OCI-LY7 (cell line): ENCODE measurements at regions not wholly inside any gene's neighbourhood (a gene's known extent, or its start where the extent isn't known, plus 50 kb on each side); places are given as distances from the start of the nearest gene placed in this dataset.

Experiments
- BruUV-seq: library from RNA; stranded (reverse); fragments of 400-500 nt; replicated peaks from 2 replicates; lab custom pipeline; 2021; lab: Mats Ljungman, UMichigan
- CTCF ChIA-PET: fragments of 300-600 bp; sonication (Branson Sonifier 250); formaldehyde crosslinking; loops from one replicate; lab custom pipeline; 2022; ENCODE audit warnings: antibody characterized with exemption; ENCODE audit not compliant: unreplicated experiment; lab: Charles Lee
- POLR2A ChIA-PET: fragments of 300-600 bp; sonication (Branson Sonifier 250); formaldehyde crosslinking; loops from one replicate; lab custom pipeline; 2022; ENCODE audit warnings: antibody characterized with exemption; lab: Charles Lee
- DNase-seq: peaks from one replicate; pipeline ENCODE4 v3.0.0-alpha.2; 2015; ENCODE audit warnings: low spot score
- H2AFZ ChIP-seq: fragments of 200-600 bp; sonication (generic), shearing (Covaris generic); 2 replicates; pipeline ENCODE4 v1.6.1; 2014; ENCODE audit warnings: mild to moderate bottlenecking, antibody characterized with exemption, low read length, moderate library complexity
- H3K27ac ChIP-seq: fragments of 200-600 bp; sonication (generic); 2 replicates; pipeline ENCODE4 v1.5.1; 2014; ENCODE audit warnings: mixed run types, low read depth, mild to moderate bottlenecking, moderate library complexity, low read length, inconsistent platforms; ENCODE audit not compliant: poor library complexity, severe bottlenecking
- H3K36me3 ChIP-seq: fragments of 200-600 bp; sonication (generic); 2 replicates; pipeline ENCODE4 v1.6.1; 2014; ENCODE audit warnings: mild to moderate bottlenecking, antibody characterized with exemption, low read length, moderate library complexity, mixed read lengths; ENCODE audit not compliant: insufficient read depth
- H3K4me1 ChIP-seq: fragments of 200-600 bp; sonication (generic); 2 replicates; pipeline ENCODE4 v1.5.1; 2014; ENCODE audit warnings: mild to moderate bottlenecking, low read length; ENCODE audit not compliant: insufficient read depth, poor library complexity, severe bottlenecking
- H3K4me2 ChIP-seq: fragments of 200-600 bp; sonication (generic); 2 replicates; pipeline ENCODE4 v1.6.1; 2014; ENCODE audit warnings: mild to moderate bottlenecking, low read length
- H3K4me3 ChIP-seq: fragments of 200-600 bp; sonication (generic); 2 replicates; pipeline ENCODE4 v1.5.1; 2014; ENCODE audit warnings: mild to moderate bottlenecking, low read depth, low read length; ENCODE audit not compliant: poor library complexity, severe bottlenecking
- H3K79me2 ChIP-seq: fragments of 200-600 bp; sonication (generic); 2 replicates; pipeline ENCODE4 v1.6.1; 2016; ENCODE audit warnings: low read depth, mild to moderate bottlenecking, low read length, moderate library complexity, mixed read lengths; ENCODE audit not compliant: insufficient read depth
- H3K9me2 ChIP-seq: fragments of 200-600 bp; sonication (generic); 2 replicates; pipeline ENCODE4 v1.6.1; 2016; ENCODE audit warnings: mild to moderate bottlenecking, low read length, mixed read lengths; ENCODE audit not compliant: insufficient read depth
- H3K9me3 ChIP-seq: fragments of 200-600 bp; sonication (generic); 2 replicates; pipeline ENCODE4 v1.6.1; 2014; ENCODE audit warnings: mild to moderate bottlenecking, mixed run types, low read length, mixed read lengths
- H4K20me1 ChIP-seq: fragments of 200-600 bp; sonication (generic); 2 replicates; pipeline ENCODE4 v1.6.1; 2014; ENCODE audit warnings: mild to moderate bottlenecking, antibody characterized with exemption, low read length, moderate library complexity, mixed read lengths; ENCODE audit not compliant: insufficient read depth
- CTCF ChIP-seq: fragments of 200-600 bp; sonication (generic); conservative IDR thresholded peaks from 2 replicates; pipeline ENCODE4 v1.5.1; 2014; ENCODE audit warnings: mild to moderate bottlenecking, antibody characterized with exemption, low read length, moderate library complexity, mixed read lengths
- EZH2phosphoT487 ChIP-seq: fragments of 200-600 bp; sonication (generic); IDR thresholded peaks from 2 replicates; pipeline ENCODE4 v1.6.1; 2018; ENCODE audit warnings: low read depth, borderline replicate concordance, mild to moderate bottlenecking, mixed run types, antibody characterized with exemption, low read length, moderate library complexity, mixed read lengths
- intact Hi-C: fragments of 100-400 bp; cut with micrococcal nuclease; formaldehyde crosslinking; loops from one replicate; pipeline ENCODE4 v1.10.0; 2022; ENCODE audit not compliant: unreplicated experiment

DNA sequence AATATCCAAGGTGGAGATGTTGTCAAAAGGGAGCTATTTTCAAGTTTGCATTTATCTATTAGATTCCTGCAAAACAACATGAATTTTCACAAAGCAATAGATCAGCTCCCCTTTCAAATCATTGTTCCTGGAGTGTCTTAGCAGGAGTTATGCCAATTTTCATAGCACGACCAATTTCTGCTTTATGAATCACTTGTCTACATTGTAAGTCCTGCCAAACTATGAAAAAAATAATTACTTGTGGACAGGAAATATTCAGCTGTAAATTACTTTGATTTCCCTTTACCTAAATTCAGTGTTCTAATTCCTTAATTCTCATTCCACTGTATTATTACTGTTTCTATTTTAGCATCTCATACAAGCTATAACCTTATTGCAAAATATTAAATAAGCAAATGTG lies 1289.6 kb downstream of the NSUN3 start:
- Histone ChIP-seq H3K36me3 (no peaks in the 10 kb centered on the region), H3K9me3 (no peaks in the 10 kb centered on the region), H3K79me2 (no peaks in the 10 kb centered on the region), H3K4me2 (no peak overlapping the region), H2AFZ (no peak overlapping the region), H3K4me1 (no peaks in the 10 kb centered on the region), H4K20me1 (no peaks in the 10 kb centered on the region), H3K4me3 (no peak overlapping the region), H3K9me2 (no peaks in the 10 kb centered on the region), H3K27ac (no peak overlapping the region)
- ChIA-PET CTCF (no interaction called here), POLR2A (no interaction called here)
- BruUV-seq = no TSS peak
- no peak for TF ChIP-seq EZH2phosphoT487
- TF ChIP-seq CTCF = no peak
- no peak for DNase-seq
- intact Hi-C loops = no loop called here

DNA sequence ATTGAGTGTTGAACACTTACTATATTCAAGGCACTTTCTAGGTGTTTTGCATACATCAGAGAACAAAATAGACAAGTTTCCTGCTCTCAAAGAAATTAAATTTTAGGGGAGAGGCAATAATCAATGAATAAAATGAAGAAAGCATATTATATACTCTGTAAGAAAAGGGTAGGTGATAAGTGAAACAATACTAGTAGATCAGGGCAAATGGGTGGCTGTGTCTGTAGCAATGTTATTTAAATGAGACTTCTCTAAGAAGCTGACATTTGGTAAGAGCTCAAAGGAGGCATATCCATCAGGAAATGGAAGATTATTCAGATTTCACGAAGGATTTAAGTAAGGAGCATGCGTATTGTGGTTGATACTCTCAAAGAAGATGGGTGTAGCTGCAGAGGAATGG lies 1291.6 kb downstream of the NSUN3 start:
- H3K4me3 ChIP-seq = no peak overlapping the region
- no peaks in the 10 kb centered on the region for H4K20me1 ChIP-seq
- ChIA-PET CTCF (no interaction called here), POLR2A (no interaction called here)
- no peaks in the 10 kb centered on the region for H3K36me3 ChIP-seq
- TF ChIP-seq EZH2phosphoT487 (no peak), CTCF (no peak)
- no peaks in the 10 kb centered on the region for H3K4me1 ChIP-seq
- H2AFZ ChIP-seq = no peak overlapping the region
- no peak overlapping the region for H3K27ac ChIP-seq
- no peaks in the 10 kb centered on the region for H3K9me3 ChIP-seq
- no peak overlapping the region for H3K4me2 ChIP-seq
- H3K9me2 ChIP-seq = no peaks in the 10 kb centered on the region
- intact Hi-C loops = no loop called here
- H3K79me2 ChIP-seq = no peaks in the 10 kb centered on the region
- BruUV-seq = no TSS peak
- no peak for DNase-seq

DNA sequence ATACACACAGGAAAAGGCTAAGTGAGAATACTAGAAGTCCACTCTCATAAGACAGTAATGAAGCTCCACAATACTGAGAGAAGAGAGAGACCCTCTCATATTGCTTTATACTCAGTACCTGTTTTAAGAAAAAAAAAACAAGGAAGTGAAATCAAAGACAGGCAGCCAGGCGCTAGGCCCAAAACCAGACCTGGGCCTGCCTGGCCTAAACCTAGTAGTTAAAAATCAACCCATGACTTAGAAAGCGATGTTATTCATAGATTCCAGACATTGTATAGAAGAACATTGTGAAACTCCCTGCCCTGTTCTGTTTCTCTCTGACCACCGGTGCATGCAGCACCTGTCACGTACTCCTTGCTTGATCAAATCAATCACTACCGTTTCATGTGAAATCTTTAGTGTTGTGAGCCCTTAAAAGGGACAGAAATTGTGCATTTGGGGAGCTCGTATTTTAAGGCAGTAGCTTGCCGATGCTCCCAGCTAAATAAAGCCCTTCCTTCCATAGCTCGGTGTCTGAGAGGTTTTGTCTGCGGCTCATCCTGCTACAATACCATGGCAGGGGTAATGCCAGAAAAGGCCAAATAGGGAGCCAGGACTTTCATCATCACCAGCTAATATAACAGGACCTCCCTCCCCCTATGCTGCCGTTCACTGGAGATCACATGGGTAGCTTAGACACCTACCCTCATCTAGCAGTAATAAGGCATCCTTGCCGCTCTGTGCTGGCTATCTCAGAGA lies 1294.1 kb downstream of the NSUN3 start:
- intact Hi-C loops = no loop called here
- Histone ChIP-seq H3K9me3 (no peaks in the 10 kb centered on the region), H2AFZ (no peak overlapping the region), H3K4me3 (no peak overlapping the region), H3K79me2 (no peaks in the 10 kb centered on the region), H3K27ac (no peak overlapping the region), H3K4me2 (no peak overlapping the region), H3K4me1 (no peaks in the 10 kb centered on the region), H4K20me1 (no peaks in the 10 kb centered on the region), H3K36me3 (no peaks in the 10 kb centered on the region), H3K9me2 (no peaks in the 10 kb centered on the region)
- BruUV-seq = no TSS peak
- DNase-seq = no peak
- ChIA-PET CTCF (no interaction called here), POLR2A (interaction anchor here (0.6 kb wide), 1 partner anchor 74 kb away, joined by 3 read pairs; no protein-coding TSS in a partner anchor)
- TF ChIP-seq CTCF = no peak
- no peak for TF ChIP-seq EZH2phosphoT487
